RCC 7860 (cell line): ENCODE measurements at regions not wholly inside any gene's neighbourhood (a gene's known extent, or its start where the extent isn't known, plus 50 kb on each side); places are given as distances from the start of the nearest gene placed in this dataset.

Experiments used
- DNase-seq: peaks from one replicate; pipeline ENCODE4 v3.0.0-alpha.2; 2015; ENCODE audit warnings: low spot score
- FAIRE-seq: peaks from 2 replicates; lab custom pipeline; 2012; peaks lifted over from hg19 to GRCh38; lab: Jason Lieb, UNC

DNA sequence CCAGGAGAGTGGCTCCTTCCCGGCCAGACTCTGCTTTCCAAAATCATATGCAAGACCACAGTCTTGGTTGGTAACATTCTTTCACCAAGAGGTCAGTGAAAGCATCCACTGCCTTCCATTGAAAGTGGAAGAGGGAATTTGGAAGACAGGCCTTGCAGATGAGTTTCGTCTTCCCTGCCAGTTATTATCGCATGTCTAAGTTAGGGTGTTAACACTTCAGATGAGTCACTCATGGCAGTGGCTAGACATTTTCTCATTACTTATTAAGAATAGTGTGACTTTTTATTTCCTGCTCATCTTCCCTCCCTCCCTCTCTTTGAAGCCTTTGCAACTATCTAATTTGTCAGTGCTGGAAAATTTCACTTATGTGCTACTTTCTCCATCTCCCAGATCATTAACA, 102.9 kb upstream of the EPB41L3 start:
- DNase-seq: no peak
- no peak for FAIRE-seq

DNA sequence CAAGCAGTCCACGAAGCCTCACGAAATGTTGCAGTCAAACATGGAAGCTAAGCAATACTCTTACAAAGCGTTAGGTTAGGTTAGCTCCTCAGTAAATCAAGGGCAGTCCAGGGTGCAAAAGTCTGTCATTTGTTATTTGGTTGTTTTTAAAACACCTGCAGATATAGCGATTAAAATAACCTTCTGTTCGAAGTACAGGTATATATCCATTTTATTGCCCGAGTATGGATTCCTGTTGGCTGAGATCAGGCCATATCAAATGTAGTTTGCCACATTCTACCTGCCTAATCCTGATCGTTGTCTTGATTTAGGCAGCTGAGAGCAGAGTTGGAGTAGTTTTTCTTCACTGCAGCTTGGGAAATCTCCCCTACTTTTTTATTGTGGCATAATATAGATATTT, 99.5 kb upstream of the EPB41L3 start:
- FAIRE-seq: no peak
- no peak for DNase-seq

DNA sequence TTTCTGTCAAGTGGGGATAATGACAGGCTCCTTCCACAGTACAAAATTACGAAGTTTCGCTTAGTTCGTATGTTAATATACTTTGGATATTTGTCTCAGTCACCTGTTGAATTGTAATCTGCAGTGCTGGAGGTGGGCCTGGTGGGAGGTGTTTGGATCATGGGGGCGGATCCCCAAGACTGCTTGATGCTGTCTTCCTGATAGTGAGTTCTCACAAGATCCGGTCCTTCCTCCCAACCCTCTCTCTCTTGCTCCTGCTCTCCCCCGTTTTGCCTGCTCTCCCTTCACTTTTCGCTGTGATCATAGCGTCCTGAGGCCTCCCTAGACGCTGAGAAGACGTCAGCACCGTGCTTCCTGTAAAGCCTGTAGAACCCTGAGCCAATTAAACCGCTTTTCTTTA, 97.1 kb upstream of the EPB41L3 start:
- no peak for DNase-seq
- FAIRE-seq: no peak

DNA sequence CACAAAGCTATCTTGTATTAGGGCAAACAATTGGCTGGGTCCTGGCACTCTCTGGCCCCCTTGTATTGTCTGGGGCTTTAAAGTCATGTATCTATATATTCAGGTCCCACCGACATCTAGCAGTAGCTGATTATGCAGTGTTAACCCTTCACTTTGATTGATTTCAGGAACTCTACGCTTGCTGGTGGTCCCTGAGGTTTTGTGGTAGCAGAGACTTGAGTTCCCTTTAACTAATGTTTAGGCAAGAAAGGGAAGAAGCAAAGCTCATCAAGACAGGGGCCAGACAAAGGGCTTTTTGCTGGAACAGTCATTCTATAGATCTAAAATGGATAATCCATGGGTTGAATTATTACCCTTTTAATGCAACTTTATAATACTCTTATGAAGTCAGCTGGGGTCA, 95.3 kb upstream of the EPB41L3 start:
- FAIRE-seq: no peak
- DNase-seq: no peak

- no peak for DNase-seq
- no peak for FAIRE-seq
Observed at GRCh38 chr18:5632041-5632440, 88.2 kb upstream of the EPB41L3 start.

GRCh38 chr18:5630900-5631413, 87.2 kb upstream of the EPB41L3 start:
- DNase-seq (no peak), FAIRE-seq (no peak)

- FAIRE-seq: no peak
Observed at GRCh38 chr18:5630057-5630899, 86.5 kb upstream of the EPB41L3 start.

DNA sequence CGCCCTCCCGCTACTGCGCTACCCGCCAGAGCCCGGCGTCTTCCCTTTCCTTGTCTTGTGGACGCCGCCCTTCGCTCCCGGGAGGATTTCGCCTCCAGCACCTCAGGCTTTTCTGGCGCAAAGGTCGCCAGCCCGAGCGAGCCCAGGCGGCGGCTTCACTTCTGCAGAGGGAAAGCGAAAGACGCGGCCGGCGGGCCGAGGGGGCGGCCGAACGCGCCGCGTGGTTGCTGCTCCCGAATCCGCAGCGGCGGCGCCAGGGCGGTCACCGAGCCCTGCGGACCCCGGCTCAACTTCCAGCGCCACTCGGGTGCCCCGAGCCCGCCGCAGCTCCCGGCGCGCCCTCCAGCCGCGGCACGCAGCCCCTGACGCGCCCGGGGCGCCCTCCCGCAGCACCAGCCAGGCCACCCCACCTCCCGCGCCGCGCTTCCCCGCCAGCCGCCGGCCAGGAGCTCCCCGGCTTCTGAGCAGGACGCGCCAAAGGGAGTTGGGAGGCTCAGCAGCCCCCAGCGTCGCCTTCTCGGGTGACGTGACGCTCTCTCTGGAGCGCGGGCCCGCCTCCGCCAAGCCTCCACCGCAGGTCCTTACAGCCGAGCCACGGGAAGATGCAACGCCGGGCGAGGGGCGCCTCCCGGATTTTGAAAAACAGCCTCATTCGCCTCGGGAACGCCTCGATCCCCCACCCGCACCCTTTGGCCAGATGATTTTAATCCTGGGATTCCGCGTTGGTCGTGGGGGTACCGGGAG, 84.9 kb upstream of the EPB41L3 start:
- no peak for FAIRE-seq

More at GRCh38 chr18:5630057-5630899, 86.5 kb upstream of the EPB41L3 start:
- DNase-seq: no peak

DNA sequence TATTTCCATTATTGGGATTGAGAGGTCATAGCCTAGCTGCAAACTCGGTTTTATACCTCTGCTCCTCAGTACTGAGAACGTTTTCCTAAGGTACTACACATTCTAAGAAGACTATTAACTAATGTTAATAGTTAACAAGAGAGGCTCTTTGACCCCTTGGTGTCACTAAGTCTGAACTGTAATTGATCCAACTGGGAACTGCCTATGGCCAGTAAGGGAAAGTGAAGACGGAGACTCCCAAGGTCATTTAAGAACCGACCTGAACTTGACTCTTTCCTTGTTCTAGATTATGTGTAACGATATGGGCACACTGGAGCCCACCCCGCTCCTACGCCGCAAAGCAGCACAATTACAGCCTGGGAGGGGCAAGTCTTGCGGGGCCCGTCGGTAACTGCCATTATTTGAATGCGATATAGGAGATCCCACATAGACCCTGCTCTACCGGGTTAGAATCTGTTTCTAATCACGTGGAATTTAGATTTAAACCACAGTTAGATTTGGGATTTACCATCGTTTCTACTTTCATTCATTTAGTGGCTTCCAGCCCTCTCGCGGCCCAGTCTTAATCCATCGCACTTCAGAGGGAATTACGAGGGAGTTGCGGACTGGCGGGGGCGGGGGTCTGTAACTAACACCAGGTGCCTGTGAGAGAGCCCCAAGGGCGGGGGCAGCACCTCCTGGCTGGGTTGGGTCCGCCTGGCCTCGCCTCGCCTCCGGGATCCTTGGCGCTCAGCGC, 84.1 kb upstream of the EPB41L3 start:
- no peak for FAIRE-seq
- no peak for DNase-seq

More for the DNA sequence above, 84.9 kb upstream of the EPB41L3 start:
- no peak for DNase-seq

- no peak for FAIRE-seq
- DNase-seq: no peak
Observed at GRCh38 chr18:5626130-5626880, 82.5 kb upstream of the EPB41L3 start.

GRCh38 chr18:5625076-5625475, 81.3 kb upstream of the EPB41L3 start:
- FAIRE-seq: no peak
- DNase-seq: no peak

DNA sequence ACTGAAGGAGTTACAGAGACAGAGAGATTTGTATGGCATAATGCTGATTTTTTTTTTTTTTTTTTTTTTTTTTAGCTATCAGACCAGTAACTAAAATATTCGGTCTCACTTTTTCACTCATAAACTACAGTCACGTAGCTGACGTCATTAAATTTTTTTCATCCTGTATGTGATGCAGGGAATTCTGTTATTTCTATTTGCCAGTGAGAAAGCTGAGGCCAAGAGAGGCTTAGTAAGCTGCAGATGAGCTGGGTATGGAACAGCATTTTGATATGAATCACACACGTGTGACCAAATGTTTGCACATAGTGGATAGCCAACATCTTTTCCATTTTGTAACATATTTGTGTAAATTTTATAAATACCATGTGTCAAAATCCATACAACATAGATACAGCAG, 79.1 kb upstream of the EPB41L3 start:
- FAIRE-seq: no peak

DNA sequence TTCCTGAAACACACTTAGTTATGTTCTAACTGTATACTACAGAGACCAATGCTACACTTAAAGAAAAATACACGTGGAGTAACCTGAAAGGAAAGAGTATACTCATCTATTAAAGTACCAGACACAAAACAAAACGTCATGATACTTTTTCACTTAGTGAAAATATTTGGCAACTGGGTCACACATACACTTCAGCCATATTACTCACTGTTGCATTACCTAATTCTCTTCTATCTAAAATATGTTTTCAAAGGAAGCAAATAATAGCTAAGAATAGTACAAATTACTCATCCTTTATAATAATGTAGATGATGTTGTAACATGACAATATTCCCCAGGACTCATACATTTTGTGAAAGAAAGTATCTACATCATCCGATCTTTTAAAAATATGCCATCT, 76.5 kb upstream of the EPB41L3 start:
- DNase-seq: no peak
- FAIRE-seq: no peak

More for the DNA sequence above, 79.1 kb upstream of the EPB41L3 start:
- no peak for DNase-seq

DNA sequence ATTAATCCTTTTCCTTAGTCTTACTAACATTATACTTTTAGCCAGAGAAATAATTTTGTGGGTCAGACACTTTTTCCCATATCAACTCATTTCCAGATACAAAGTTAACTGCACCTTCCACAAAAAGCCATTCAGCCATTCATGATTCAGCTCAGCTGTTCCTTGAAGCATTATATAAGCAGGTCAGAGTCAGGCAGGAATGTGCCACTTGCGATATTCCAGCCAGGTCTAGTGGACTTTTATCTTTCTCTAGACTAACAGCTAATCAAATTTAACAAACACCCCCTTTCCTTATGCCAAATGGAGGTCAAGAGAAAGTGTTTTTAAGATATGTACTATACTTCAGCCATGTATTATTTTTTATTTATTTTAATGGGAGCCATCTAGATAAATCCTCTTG, 75.6 kb upstream of the EPB41L3 start:
- FAIRE-seq: no peak
- no peak for DNase-seq

GRCh38 chr18:5618047-5618688, 74.4 kb upstream of the EPB41L3 start:
- DNase-seq: no peak
- FAIRE-seq: no peak

DNA sequence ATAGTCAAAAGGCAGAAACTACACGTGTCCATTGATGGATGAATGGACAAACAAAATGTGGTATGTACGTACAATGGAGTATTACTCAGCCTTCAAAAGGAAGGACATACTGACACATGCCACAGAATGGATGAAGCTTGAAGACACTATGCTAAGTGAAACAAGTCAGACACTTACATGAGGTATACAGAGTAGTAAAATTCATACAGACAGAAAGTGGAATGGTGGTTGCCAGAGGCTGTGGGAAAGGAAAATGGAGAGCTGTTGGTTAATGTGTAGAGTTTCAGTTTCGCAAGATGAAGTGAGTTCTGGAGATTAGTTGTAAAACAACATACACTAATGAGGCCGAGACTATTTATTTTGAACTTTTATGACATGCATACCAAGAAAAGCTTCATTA, 67.4 kb upstream of the EPB41L3 start:
- DNase-seq (no peak), FAIRE-seq (no peak)

DNA sequence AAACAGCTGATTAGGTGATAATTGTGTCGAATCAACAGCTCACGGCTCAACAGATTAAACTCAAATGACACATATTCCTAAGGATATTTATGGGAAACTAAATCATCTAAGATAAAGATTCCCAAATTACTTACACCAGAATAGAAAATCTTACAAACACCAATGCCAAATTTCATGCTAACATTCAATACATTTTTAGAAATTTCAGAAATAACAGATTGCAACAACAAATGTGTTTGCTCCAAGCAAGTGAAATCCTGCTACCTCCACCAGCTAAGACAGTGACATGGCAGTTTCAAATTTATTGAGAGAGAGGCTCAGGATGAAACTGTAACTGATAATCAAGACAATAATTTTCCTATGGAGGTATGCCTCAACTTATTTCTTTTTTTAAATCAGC, 65.0 kb upstream of the EPB41L3 start:
- FAIRE-seq: no peak

GRCh38 chr18:5606951-5607350, 63.2 kb upstream of the EPB41L3 start:
- no peak for DNase-seq
- no peak for FAIRE-seq

More for the DNA sequence above, 65.0 kb upstream of the EPB41L3 start:
- DNase-seq: no peak

DNA sequence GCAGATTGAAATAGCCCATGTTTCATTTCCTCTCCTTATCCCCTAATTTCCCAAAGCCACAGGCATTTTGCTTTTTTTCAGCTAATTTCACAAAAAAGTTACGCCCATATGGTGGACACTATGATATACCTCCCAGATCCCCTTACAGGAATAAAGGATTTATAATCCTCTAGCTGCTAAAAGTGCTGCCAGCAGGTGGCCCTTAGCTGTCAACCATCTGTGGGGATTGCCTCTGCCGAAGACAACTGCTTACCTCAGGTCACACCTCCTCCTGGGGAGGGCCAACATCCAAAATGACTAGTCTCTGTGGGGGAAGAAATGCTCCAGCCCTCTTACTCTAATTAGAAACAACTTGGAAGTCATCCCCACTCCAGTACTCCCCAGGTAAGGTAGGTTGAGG, 61.0 kb upstream of the EPB41L3 start:
- DNase-seq: no peak
- FAIRE-seq: no peak

GRCh38 chr18:5603153-5603552, 59.4 kb upstream of the EPB41L3 start:
- no peak for DNase-seq
- no peak for FAIRE-seq
